GM12878 (cell line): ENCODE measurements at regions not wholly inside any gene's neighbourhood (a gene's known extent, or its start where the extent isn't known, plus 50 kb on each side); places are given as distances from the start of the nearest gene placed in this dataset.

Experiments
- ATAC-seq: fragments of 200-7000 bp; cut with Tn5 transposase; 3 replicates; pipeline ENCODE4 v1.9.1; 2020; ENCODE audit warnings: mild to moderate bottlenecking, moderate library complexity
- BruUV-seq: library from RNA; stranded (reverse); fragments of 400-500 nt; replicated peaks from 2 replicates; lab custom pipeline; 2021; lab: Mats Ljungman, UMichigan
- CTCF ChIA-PET: fragments of 300-600 bp; sonication (Branson Sonifier 250); formaldehyde crosslinking; extraction: SDS; loops from one replicate; lab custom pipeline; 2021; ENCODE audit warnings: inconsistent platforms; lab: Yijun Ruan, JAX
- POLR2A ChIA-PET: fragments of 350-600 bp; formaldehyde crosslinking; extraction: SDS; loops from one replicate; lab custom pipeline; 2021; ENCODE audit warnings: inconsistent platforms; lab: Charles Lee
- RAD21 ChIA-PET: fragments of 300-600 bp; sonication (Branson Sonifier 250); formaldehyde crosslinking; loops from one replicate; lab custom pipeline; 2023; ENCODE audit warnings: antibody characterized with exemption; ENCODE audit not compliant: unreplicated experiment; lab: Charles Lee
- SMC1A ChIA-PET: fragments of 300-600 bp; sonication (Branson Sonifier 250); formaldehyde crosslinking; loops from one replicate; lab custom pipeline; 2023; ENCODE audit not compliant: unreplicated experiment, uncharacterized antibody; lab: Charles Lee
- DNase-seq: peaks from one replicate; pipeline ENCODE4 v3.0.0-alpha.2; 2011; ENCODE audit warnings: low read depth, low spot score
- FAIRE-seq: peaks from 3 replicates; lab custom pipeline; 2011; peaks lifted over from hg19 to GRCh38; lab: Jason Lieb, UNC
- H2AFZ ChIP-seq: 2 replicates; pipeline ENCODE4 v1.6.0; 2011; ENCODE audit warnings: low read depth, low read length, control low read depth; ENCODE audit not compliant: control insufficient read depth
- H3K27ac ChIP-seq: 2 replicates; pipeline ENCODE4 v1.5.1; 2011; ENCODE audit warnings: control low read depth; ENCODE audit not compliant: control insufficient read depth, insufficient read depth
- H3K27me3 ChIP-seq, 2 experiments: replicated peaks in 1 of 2; 2 replicates each; pipeline versions ENCODE4 v1.6.0 to v1.6.1; 2011; ENCODE audit warnings: low read length in 1 of 2; ENCODE audit not compliant: control insufficient read depth in 2 of 2, insufficient read depth in 2 of 2
- H3K36me3 ChIP-seq, 2 experiments: 2 replicates each; pipeline ENCODE4 v1.5.1; 2011; ENCODE audit warnings: low read length in 1 of 2; ENCODE audit not compliant: control insufficient read depth in 2 of 2, insufficient read depth in 2 of 2
- H3K4me1 ChIP-seq: 2 replicates; pipeline ENCODE4 v1.6.1; 2011; ENCODE audit warnings: mild to moderate bottlenecking, low read length, moderate library complexity, mixed read lengths; ENCODE audit not compliant: control insufficient read depth, insufficient read depth
- H3K4me2 ChIP-seq: 2 replicates; pipeline ENCODE4 v1.6.0; 2011; ENCODE audit warnings: control low read depth; ENCODE audit not compliant: control insufficient read depth, insufficient read depth
- H3K4me3 ChIP-seq: fragments of 200-600 bp; sonication (generic); 2 replicates; pipeline ENCODE4 v1.5.1; 2016
- H3K79me2 ChIP-seq: 2 replicates; pipeline ENCODE4 v1.6.0; 2011; ENCODE audit warnings: low read length; ENCODE audit not compliant: control insufficient read depth, insufficient read depth
- H3K9ac ChIP-seq: 2 replicates; pipeline ENCODE4 v1.8.0; 2011; ENCODE audit warnings: low read length, control low read depth, mixed read lengths; ENCODE audit not compliant: control insufficient read depth, insufficient read depth
- H3K9me3 ChIP-seq: replicated peaks from 3 replicates; pipeline ENCODE4 v1.5.1; 2011; ENCODE audit warnings: mild to moderate bottlenecking, low read length; ENCODE audit not compliant: control insufficient read depth, insufficient read depth
- H4K20me1 ChIP-seq: 2 replicates; pipeline ENCODE4 v1.6.0; 2011; ENCODE audit not compliant: control insufficient read depth, insufficient read depth
- CREB1 ChIP-seq: IDR thresholded peaks from 2 replicates; pipeline ENCODE4 v1.6.1; 2012; ENCODE audit warnings: low read depth, mild to moderate bottlenecking, inconsistent platforms
- EGR1 ChIP-seq, 2 experiments: IDR thresholded peaks; 1 replicate in 1 of 2; 2 replicates in 1 of 2; pipeline ENCODE4 v1.6.1; 2011 to 2012; ENCODE audit warnings: low read depth in 2 of 2, low read length in 2 of 2, borderline replicate concordance in 1 of 2, mild to moderate bottlenecking in 1 of 2, moderate library complexity in 1 of 2
- ETV6 ChIP-seq, 2 experiments: fragments of 450-650 bp in 1 of 2; IDR thresholded peaks in 1 of 2; conservative IDR thresholded peaks in 1 of 2; 2 replicates each; pipeline ENCODE4 v1.6.1; 2014; ENCODE audit warnings: antibody characterized with exemption in 1 of 2, borderline replicate concordance in 1 of 2, low read depth in 1 of 2, mild to moderate bottlenecking in 1 of 2, moderate library complexity in 1 of 2
- EZH2 ChIP-seq: IDR thresholded peaks from 2 replicates; pipeline ENCODE4 v1.6.1; 2012; ENCODE audit warnings: low read depth, mild to moderate bottlenecking, control low read depth, inconsistent platforms, low read length, borderline replicate concordance; ENCODE audit not compliant: control insufficient read depth
- JUND ChIP-seq: IDR thresholded peaks from 2 replicates; pipeline ENCODE4 v1.6.1; 2012; ENCODE audit warnings: low read depth, mild to moderate bottlenecking, low read length, improper control_type of control experiment, moderate library complexity
- MYB ChIP-seq: fragments of 150-350 bp; IDR thresholded peaks from 2 replicates; pipeline ENCODE4 v1.6.1; 2014; ENCODE audit warnings: mild to moderate bottlenecking, low read depth, low read length, borderline replicate concordance
- NRF1 ChIP-seq: conservative IDR thresholded peaks from 2 replicates; pipeline ENCODE4 v1.6.1; 2011; ENCODE audit warnings: mild to moderate bottlenecking, low read depth, low read length, improper control_type of control experiment
- PAX5 ChIP-seq: IDR thresholded peaks from 2 replicates; pipeline ENCODE4 v1.6.1; 2011; ENCODE audit warnings: low read depth, low read length, borderline replicate concordance
- RAD51 ChIP-seq: fragments of 450-650 bp; IDR thresholded peaks from 2 replicates; pipeline ENCODE4 v1.6.1; 2016; ENCODE audit warnings: moderate library complexity, mild to moderate bottlenecking, inconsistent platforms
- SMAD5 ChIP-seq: IDR thresholded peaks from 2 replicates; pipeline ENCODE4 v1.6.1; 2016; ENCODE audit warnings: antibody characterized with exemption, low read depth
- SPI1 ChIP-seq: IDR thresholded peaks from 2 replicates; pipeline ENCODE4 v1.6.1; 2011; ENCODE audit warnings: low read depth, mild to moderate bottlenecking, low read length, moderate library complexity, borderline replicate concordance; ENCODE audit not compliant: insufficient read depth
- SUZ12 ChIP-seq: fragments of 200-600 bp; sonication (generic); IDR thresholded peaks from one replicate; pipeline ENCODE4 v1.6.1; 2018; ENCODE audit warnings: antibody characterized with exemption, mild to moderate bottlenecking; ENCODE audit not compliant: unreplicated experiment
- YY1 ChIP-seq: IDR thresholded peaks from 2 replicates; pipeline ENCODE4 v1.6.1; 2011; ENCODE audit warnings: low read depth, mild to moderate bottlenecking, low read length
- ZNF24 ChIP-seq: fragments of 450-650 bp; IDR thresholded peaks from 2 replicates; pipeline ENCODE4 v1.6.1; 2017; ENCODE audit warnings: antibody characterized with exemption, mild to moderate bottlenecking
- ZNF274 ChIP-seq: IDR thresholded peaks from one replicate; pipeline ENCODE4 v1.8.0; 2011; ENCODE audit not compliant: insufficient read length, insufficient read depth
- whole genome bisulfite sequencing: methylation state at CpG from one replicate; pipeline ENCODE4 v1.1.6; 2016; ENCODE audit warnings: low lambda C conversion rate; ENCODE audit not compliant: insufficient replicate concordance, insufficient coverage; ENCODE audit errors: missing lambda C conversion rate; 5-methylcytosine and 5-hydroxymethylcytosine counted together
- in situ Hi-C: fragments of 300-500 bp; cut with MboI; formaldehyde crosslinking; loops from 9 replicates; pipeline ENCODE4 v1.14.3; 2018; ENCODE audit warnings: mixed read lengths
- intact Hi-C: fragments of 100-400 bp; cut with micrococcal nuclease; formaldehyde crosslinking; loops from one replicate; pipeline ENCODE4 v1.14.2; 2022; ENCODE audit not compliant: unreplicated experiment

GRCh38 chr2:12539336-12539735 lies 177.4 kb upstream of the TRIB2 start (continued):
- TF ChIP-seq RAD51 (no peak), YY1 (no peak), CREB1 (no peak), SMAD5 (no peak), EGR1 (IDR thresholded peaks at IDR 0.05; ENCODE audit: borderline replicate concordance in 1 of 2, low read depth in 2 of 2, low read length in 2 of 2) (no peak), PAX5 (no peak), SUZ12 (no peak), EZH2 (no peak), ETV6 (conservative IDR thresholded peaks at IDR 0.05 in 1 of 2, IDR thresholded peaks at IDR 0.05 in 1 of 2; ENCODE audit: borderline replicate concordance in 1 of 2, low read depth in 1 of 2) (no peak)

GRCh38 chr2:12539776-12540562 lies 176.8 kb upstream of the TRIB2 start:
- no peak overlapping the region for H3K9ac ChIP-seq
- no peaks in the 10 kb centered on the region for H3K27me3 ChIP-seq
- H3K79me2 ChIP-seq, result no peaks in the 10 kb centered on the region
- DNase-seq, result no peak
- H3K9me3 ChIP-seq, result no peaks in the 10 kb centered on the region
- no peak overlapping the region for H3K4me3 ChIP-seq
- H3K36me3 ChIP-seq, result no peaks in the 10 kb centered on the region
- H4K20me1 ChIP-seq, result no peaks in the 10 kb centered on the region
- intact Hi-C loops, result loop anchor here (5.0 kb wide), 1 partner anchor 177 kb away; the partner anchor contains the start of gene TRIB2
- H3K4me1 ChIP-seq, result peaks cover 5% of the 10 kb centered on the region; the same call in 1 of the 2 replicates
- ChIA-PET RAD21 (interaction anchor here (1.4 kb wide), 1 partner anchor 17 kb away, joined by 3 read pairs; no protein-coding TSS in a partner anchor), POLR2A (no interaction called here)
- BruUV-seq, result no TSS peak
- H3K4me2 ChIP-seq, result no peak overlapping the region
- H2AFZ ChIP-seq, result no peak overlapping the region
- TF ChIP-seq JUND (no peak), ZNF24 (no peak), MYB (no peak), NRF1 (no peak), SPI1 (no peak), ZNF274 (no peak)
- TF ChIP-seq, all 136 proteins: peak for 0
- in situ Hi-C loops, result no loop called here
- no peak overlapping the region for H3K27ac ChIP-seq
- WGBS, result 77% methylated on average over 10 of the region's 10 CpGs
- no peak for FAIRE-seq
- ATAC-seq, result no peak
- SMC1A ChIA-PET, result interaction anchor here (0.5 to 1.0 kb wide), 3 partner anchors 19 to 722 kb away, joined by 3 to 4 read pairs (median 3); no protein-coding TSS in a partner anchor
- CTCF ChIA-PET, result no interaction called here
